Activated CD4-positive, alpha-beta T cell treated with anti-CD3 and anti-CD28 coated beads, Interleukin-2, Interleukin-6, amounts not matched to agents 100 ng/mL and 50 ng/mL, durations not matched to agents 16 hours and 8 hours (primary cell): ENCODE measurements at regions not wholly inside any gene's neighbourhood (a gene's known extent, or its start where the extent isn't known, plus 50 kb on each side); places are given as distances from the start of the nearest gene placed in this dataset.

ENCODE experiments used
- DNase-seq: peaks from one replicate; pipeline ENCODE4 v3.0.0-alpha.2; 2020

DNA sequence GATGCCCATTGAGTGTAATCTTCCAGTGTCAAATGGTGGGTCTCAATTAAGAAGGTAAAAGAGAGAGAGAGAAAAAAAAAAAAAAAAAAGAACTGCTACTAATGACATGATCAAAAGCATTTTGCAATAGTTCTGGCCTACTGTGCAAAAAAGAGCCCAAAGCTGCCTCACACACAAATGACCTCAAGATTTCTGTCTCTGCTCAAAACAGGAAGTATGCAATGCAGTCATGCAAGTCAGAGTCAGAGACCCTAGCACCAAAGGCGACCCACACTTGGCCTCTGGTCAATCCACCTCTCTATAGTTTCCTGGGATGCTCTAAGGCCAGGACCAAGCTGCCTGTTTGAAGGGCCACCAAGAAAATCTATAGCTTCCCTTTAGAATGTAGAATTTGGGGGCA lies 323.5 kb downstream of the VPS13C start:
- DNase-seq, result no peak

- DNase-seq, result no peak
Observed at GRCh38 chr15:61731099-61731498, 329.1 kb downstream of the VPS13C start.

GRCh38 chr15:61729646-61730045 lies 330.6 kb downstream of the VPS13C start:
- DNase-seq, result no peak

- DNase-seq, result no peak
Observed at GRCh38 chr15:61726166-61726565, 334.1 kb downstream of the VPS13C start.

GRCh38 chr15:61725251-61725650 lies 335.0 kb downstream of the VPS13C start:
- no peak for DNase-seq

- no peak for DNase-seq
Observed at GRCh38 chr15:61724251-61724939, 335.9 kb downstream of the VPS13C start.

DNA sequence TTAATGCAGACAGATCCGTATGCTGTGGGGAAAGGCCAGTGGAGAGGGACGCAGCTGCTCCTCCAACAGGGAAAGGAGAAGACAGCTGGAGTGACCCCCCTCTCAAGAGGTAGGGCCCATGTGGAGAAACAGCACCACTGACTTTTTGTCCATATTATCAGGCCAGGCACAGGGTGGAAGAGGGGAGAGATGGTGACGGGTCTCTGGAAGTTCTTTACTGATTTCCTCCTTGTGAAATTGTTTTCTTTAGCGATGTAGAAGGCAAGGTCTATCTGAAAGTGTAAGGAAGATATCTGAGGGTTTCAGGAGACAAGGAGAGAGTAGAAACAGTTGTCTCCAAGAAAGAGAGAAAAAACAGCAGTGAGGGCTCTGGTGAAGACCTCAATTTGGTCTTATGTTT lies 338.8 kb downstream of the VPS13C start:
- no peak for DNase-seq

DNA sequence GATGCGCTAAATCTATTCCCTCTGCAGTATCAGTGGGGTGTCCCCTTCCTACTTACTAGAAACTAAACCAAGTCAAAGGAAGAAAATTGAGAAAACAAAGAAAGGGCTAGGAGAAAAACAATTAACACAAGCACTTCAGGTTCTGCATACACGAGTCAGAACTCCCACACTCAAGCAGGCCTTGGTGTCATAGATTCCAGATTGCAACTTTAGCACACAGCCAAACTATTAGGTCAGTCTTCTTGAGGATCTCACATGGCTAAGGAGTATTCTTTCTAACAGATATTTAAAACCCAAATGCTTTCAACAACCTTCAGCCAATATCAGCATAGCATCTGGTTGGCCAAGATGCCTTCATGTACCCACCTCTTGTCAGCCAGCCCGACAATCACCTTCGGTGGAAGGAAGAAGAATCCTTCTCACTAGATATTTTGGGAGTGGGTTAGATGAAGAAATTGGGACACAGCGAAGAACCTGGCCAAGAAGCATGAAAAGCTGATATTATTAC lies 340.0 kb downstream of the VPS13C start:
- no peak for DNase-seq

GRCh38 chr15:61715082-61715481 lies 345.2 kb downstream of the VPS13C start:
- DNase-seq, result no peak

GRCh38 chr15:61712129-61712759 lies 348.0 kb downstream of the VPS13C start:
- no peak for DNase-seq

- no peak for DNase-seq
Observed at GRCh38 chr15:61702224-61703020, 357.8 kb downstream of the VPS13C start.

DNA sequence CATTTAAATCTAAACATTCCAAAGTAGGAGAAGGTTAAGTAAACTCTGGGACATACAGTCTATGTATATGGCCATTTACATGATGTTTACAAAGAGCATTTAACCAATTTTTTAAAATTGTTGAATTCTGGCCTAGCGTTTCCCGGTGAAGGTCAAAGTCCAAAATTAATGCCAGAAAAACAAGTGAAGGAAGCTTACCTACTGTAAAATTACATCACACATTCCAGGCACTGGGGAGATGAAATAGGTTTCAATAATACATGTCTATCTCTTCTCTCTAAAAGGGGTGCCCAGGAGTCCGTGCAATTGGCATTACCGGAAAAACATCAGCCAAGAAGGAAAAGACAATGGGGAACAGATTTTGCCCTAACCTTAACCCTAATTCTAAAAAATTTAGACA lies 358.8 kb downstream of the VPS13C start:
- DNase-seq, result no peak

GRCh38 chr15:61700803-61701202 lies 359.4 kb downstream of the VPS13C start:
- no peak for DNase-seq

GRCh38 chr15:61697796-61698195 lies 362.5 kb downstream of the VPS13C start:
- DNase-seq, result no peak

DNA sequence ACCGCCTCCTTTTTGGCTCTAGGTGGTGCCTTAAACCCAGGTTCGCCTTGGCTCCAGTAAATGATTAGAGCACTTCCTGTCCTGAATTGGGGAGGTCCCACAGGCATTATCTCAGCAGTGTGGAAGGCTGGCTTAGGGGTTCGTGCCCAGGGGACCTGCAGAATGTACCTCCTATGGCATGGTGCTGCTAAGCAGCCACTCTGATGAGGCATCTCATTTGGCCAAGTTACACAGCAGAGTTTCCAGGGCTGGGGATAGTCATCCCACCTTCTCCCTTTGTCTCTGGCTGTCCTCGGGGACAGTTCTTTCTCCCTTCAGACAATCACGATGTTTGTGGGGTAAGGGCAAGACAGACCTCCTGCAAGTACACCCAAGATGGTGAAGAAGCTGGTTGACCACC lies 371.2 kb downstream of the VPS13C start:
- DNase-seq, result no peak

DNA sequence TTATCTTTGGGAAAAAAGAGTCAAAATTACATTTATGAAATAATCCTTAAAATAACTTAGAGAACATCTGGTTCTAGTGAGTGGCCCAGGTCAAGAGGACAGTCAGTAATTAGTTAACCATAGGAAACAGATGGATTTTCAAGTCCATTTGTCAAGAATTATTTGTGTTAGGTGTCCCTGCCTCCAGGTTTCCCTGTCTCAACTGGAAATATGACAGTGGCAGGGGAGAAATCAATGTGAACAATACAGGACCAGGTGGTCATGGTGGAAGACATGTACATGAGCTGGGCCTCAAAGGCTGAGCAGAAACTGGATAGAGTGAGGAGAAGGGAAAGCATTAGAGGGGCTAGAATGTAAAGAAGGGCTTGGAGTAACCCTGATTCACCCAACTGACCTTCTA lies 372.6 kb downstream of the VPS13C start:
- DNase-seq, result no peak

- no peak for DNase-seq
Observed at GRCh38 chr15:61687124-61687523, 373.1 kb downstream of the VPS13C start.

GRCh38 chr15:61685971-61686370 lies 374.3 kb downstream of the VPS13C start:
- no peak for DNase-seq

DNA sequence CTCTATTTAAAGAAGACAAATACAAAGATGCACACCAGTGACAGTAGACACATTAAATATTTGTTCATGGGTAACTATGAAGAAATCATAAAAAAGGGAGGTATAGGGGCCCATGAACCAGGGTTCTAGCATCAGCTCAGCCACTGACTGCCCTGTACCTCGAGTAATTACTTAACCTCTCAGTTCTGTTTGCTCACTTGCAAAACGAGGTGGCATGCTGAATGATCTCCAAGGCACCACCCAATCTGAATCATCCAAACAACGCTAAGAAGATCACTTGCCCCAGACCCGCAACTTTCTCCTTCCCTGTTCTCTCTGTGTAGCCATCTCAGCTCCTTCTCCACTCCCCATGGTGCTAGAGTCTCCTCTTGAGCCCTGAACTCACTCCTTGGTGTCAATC lies 374.7 kb downstream of the VPS13C start:
- no peak for DNase-seq

DNA sequence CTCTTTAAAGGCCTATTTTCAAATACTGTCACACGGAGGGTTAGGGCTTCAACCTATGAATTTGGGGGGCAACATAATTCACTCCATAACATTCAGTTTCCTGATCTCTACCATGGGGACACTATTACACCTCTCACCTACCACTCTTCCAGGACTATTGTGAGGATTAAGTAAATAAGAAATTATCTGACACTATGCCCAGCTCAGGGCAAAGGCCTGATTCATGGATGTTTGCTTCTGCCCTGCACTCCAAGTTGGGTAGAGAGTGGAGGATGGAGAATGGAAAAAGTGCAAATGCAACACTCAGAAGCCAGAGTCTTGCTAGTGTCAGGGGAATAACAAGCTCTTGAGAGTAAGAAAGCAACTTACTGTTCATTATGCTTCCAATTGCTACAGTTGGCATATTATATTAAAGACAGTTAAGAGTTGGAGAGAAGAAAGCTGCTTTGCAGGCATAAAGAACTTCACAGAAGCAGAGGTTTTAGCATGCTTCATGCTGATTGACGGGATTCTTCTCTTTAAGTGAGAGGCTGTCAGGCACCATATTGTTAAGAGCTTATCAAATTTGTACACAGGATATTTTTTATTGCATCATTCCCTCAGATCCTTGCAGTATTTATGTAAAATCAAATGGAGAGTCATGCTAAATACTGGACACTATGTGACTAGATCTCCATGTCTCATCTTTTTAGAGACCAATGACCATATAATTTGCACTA lies 375.3 kb downstream of the VPS13C start:
- no peak for DNase-seq

- DNase-seq, result no peak
Observed at GRCh38 chr15:61682891-61683735, 377.1 kb downstream of the VPS13C start.

GRCh38 chr15:61681676-61682075 lies 378.6 kb downstream of the VPS13C start:
- no peak for DNase-seq
